Lung (tissue), 11 donors: ENCODE measurements at regions not wholly inside any gene's neighbourhood (a gene's known extent, or its start where the extent isn't known, plus 50 kb on each side); places are given as distances from the start of the nearest gene placed in this dataset.

Experiments used
- ATAC-seq: fragments of 200-7000 bp; cut with Tn5 transposase; one replicate; pipeline ENCODE4 v1.9.1; 2020; ENCODE audit warnings: moderate number of reproducible peaks; ENCODE audit not compliant: insufficient read depth, low FRiP score
- DNase-seq, 3 donors: peaks; one replicate each; pipeline ENCODE4 v3.0.0-alpha.2; 2013 to 2017
- H3K27ac ChIP-seq, 2 donors: one replicate each; pipeline ENCODE4 v1.5.1; 2013; ENCODE audit warnings: mild to moderate bottlenecking in 2 of 2, moderate library complexity in 2 of 2, control low read depth in 1 of 2, inconsistent platforms in 1 of 2, low read depth in 1 of 2, low read length in 1 of 2
- H3K27me3 ChIP-seq, 3 donors: one replicate each; pipeline ENCODE4 v1.5.1; 2013; ENCODE audit warnings: low read length in 2 of 3; ENCODE audit not compliant: control insufficient read depth in 3 of 3, insufficient read depth in 3 of 3
- H3K36me3 ChIP-seq, 4 donors: one replicate each; pipeline ENCODE4 v1.5.1; 2013; ENCODE audit warnings: low read length in 4 of 4, mild to moderate bottlenecking in 1 of 4, moderate library complexity in 1 of 4; ENCODE audit not compliant: control insufficient read depth in 4 of 4, insufficient read depth in 4 of 4
- H3K4me1 ChIP-seq, 5 donors: one replicate each; pipeline ENCODE4 v1.5.1; 2013; ENCODE audit warnings: low read length in 5 of 5, mild to moderate bottlenecking in 2 of 5, moderate library complexity in 1 of 5; ENCODE audit not compliant: control insufficient read depth in 5 of 5, insufficient read depth in 5 of 5
- H3K4me3 ChIP-seq: one replicate; pipeline ENCODE4 v1.5.1; 2013; ENCODE audit warnings: mild to moderate bottlenecking, control low read depth, moderate library complexity
- H3K9ac ChIP-seq, 2 donors: one replicate each; pipeline ENCODE4 v1.5.1; 2013; ENCODE audit warnings: low read length in 2 of 2, control low read depth in 1 of 2; ENCODE audit not compliant: insufficient read depth in 1 of 2
- H3K9me3 ChIP-seq, 4 donors: one replicate each; pipeline ENCODE4 v1.5.1; 2013; ENCODE audit warnings: low read length in 3 of 4, mild to moderate bottlenecking in 1 of 4, moderate library complexity in 1 of 4; ENCODE audit not compliant: control insufficient read depth in 4 of 4, insufficient read depth in 3 of 4
- WGBS, 2 donors: extraction: QIAGEN DNeasy Blood & Tissue Kit; methylation state at CpG; one replicate each; pipeline ENCODE4 v1.1.7; 2013; 5-methylcytosine and 5-hydroxymethylcytosine counted together
- TF ChIP-seq, protein P1 (sequence below): IDR thresholded peaks from 2 replicates; pipeline ENCODE4 v1.5.1; 2012; ENCODE audit warnings: mild to moderate bottlenecking; ENCODE audit errors: control extremely low read depth, extremely low read depth
- donor health status: control.
- donor health status: control.
- donor health status: Bipolar disorder and iron deficiency.
- donor health status: healthy.
- donor health status: DM: yes; HTN: yes; CAD: no.

GRCh38 chr5:5885782-5886181 lies 463.3 kb downstream of the ICE1 start:
- DNase-seq (no peak), ATAC-seq (no peak)
- no peak overlapping the region for H3K9ac ChIP-seq
- peaks cover 0 to 3% (median 0%) of the 10 kb centered on the region in 3 donors for H3K27me3 ChIP-seq
- no peaks in the 10 kb centered on the region for H3K4me1 ChIP-seq
- no peak overlapping the region for H3K4me3 ChIP-seq
- TF ChIP-seq, protein P1, sequence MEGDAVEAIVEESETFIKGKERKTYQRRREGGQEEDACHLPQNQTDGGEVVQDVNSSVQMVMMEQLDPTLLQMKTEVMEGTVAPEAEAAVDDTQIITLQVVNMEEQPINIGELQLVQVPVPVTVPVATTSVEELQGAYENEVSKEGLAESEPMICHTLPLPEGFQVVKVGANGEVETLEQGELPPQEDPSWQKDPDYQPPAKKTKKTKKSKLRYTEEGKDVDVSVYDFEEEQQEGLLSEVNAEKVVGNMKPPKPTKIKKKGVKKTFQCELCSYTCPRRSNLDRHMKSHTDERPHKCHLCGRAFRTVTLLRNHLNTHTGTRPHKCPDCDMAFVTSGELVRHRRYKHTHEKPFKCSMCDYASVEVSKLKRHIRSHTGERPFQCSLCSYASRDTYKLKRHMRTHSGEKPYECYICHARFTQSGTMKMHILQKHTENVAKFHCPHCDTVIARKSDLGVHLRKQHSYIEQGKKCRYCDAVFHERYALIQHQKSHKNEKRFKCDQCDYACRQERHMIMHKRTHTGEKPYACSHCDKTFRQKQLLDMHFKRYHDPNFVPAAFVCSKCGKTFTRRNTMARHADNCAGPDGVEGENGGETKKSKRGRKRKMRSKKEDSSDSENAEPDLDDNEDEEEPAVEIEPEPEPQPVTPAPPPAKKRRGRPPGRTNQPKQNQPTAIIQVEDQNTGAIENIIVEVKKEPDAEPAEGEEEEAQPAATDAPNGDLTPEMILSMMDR = no peak
- no peaks in the 10 kb centered on the region for H3K36me3 ChIP-seq
- H3K27ac ChIP-seq = no peak overlapping the region
- no peaks in the 10 kb centered on the region for H3K9me3 ChIP-seq
- 87 to 89% methylated on average over 8 of the region's 8 CpGs for WGBS, 2 donors

- Histone ChIP-seq H3K9ac (no peak overlapping the region), H3K4me3 (no peak overlapping the region), H3K4me1 (no peaks in the 10 kb centered on the region), H3K9me3 (no peaks in the 10 kb centered on the region), H3K27ac (no peak overlapping the region), H3K27me3 (peaks cover 0 to 3% (median 0%) of the 10 kb centered on the region in 3 donors), H3K36me3 (no peaks in the 10 kb centered on the region)
- TF ChIP-seq, protein P1 = no peak
- ATAC-seq = no peak
- DNase-seq = no peak
- WGBS, 2 donors = 84 to 90% methylated on average over 5 of the region's 5 CpGs
Observed at GRCh38 chr5:5884593-5884992, 462.1 kb downstream of the ICE1 start.

DNA sequence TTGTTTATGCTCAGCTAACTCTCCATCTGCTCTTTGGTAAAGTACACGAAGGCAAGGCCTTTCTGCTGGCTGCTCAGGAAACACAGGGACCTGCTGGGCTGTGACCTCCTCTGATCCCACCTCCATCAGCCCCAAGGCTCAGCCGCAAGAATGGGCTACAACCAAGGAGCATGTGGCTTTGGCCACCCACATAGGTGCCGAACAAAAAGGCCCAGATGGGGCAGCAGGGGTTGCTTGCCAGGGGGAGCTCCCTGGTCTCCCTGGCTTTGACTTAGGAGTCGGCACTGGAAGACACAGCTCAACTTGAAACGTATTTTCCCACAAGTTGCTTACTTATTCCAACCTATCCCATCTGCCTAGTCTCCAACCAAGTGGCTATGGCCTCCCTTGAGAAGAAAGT lies 461.1 kb downstream of the ICE1 start:
- ATAC-seq (no peak), DNase-seq (no peak)
- Histone ChIP-seq H3K36me3 (no peaks in the 10 kb centered on the region), H3K27ac (no peak overlapping the region), H3K4me1 (no peaks in the 10 kb centered on the region), H3K4me3 (no peak overlapping the region), H3K9me3 (no peaks in the 10 kb centered on the region), H3K9ac (no peak overlapping the region), H3K27me3 (peaks cover 0 to 3% (median 0%) of the 10 kb centered on the region in 3 donors)
- TF ChIP-seq, protein P1 = no peak
- WGBS, 2 donors = 67 to 71% methylated on average over 5 of the region's 5 CpGs

DNA sequence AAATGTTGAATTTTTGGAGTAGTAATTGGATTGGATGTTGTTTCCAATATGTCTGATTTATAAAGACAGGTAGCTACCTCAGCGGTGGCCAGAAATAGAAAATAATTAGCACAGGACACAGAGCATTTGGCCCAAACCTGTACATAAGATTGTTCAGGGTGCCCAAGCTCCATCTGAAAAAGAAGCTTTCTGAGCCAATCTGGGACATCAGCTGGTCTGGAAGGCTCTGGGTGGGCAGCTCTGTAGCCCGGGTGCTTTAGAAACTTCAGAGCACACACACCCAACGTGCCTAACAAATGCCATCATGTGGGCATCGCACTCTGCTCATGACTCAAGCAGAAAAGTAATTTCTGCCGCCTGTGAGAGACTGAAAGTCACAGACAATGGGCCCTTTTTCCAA lies 460.7 kb downstream of the ICE1 start:
- 76 to 84% methylated on average over 5 of the region's 5 CpGs for WGBS, 2 donors

More for the DNA sequence above, 460.7 kb downstream of the ICE1 start:
- H3K36me3 ChIP-seq = no peaks in the 10 kb centered on the region
- ATAC-seq (no peak), DNase-seq (no peak)
- no peaks in the 10 kb centered on the region for H3K9me3 ChIP-seq
- TF ChIP-seq, protein P1 = no peak
- no peaks in the 10 kb centered on the region for H3K4me1 ChIP-seq
- no peak overlapping the region for H3K27ac ChIP-seq
- H3K4me3 ChIP-seq = no peak overlapping the region
- peaks cover 0 to 3% (median 0%) of the 10 kb centered on the region in 3 donors for H3K27me3 ChIP-seq
- no peak overlapping the region for H3K9ac ChIP-seq
